H9 (cell line): ENCODE measurements at regions not wholly inside any gene's neighbourhood (a gene's known extent, or its start where the extent isn't known, plus 50 kb on each side); places are given as distances from the start of the nearest gene placed in this dataset.

Source experiments
- DNase-seq: peaks from one replicate; pipeline ENCODE4 v3.0.0-alpha.2; 2017
- H2AFZ ChIP-seq: one replicate; pipeline ENCODE4 v1.6.1; 2013; ENCODE audit warnings: mild to moderate bottlenecking, low read length, control low read depth, moderate library complexity
- H2AK5ac ChIP-seq: 2 replicates; pipeline ENCODE4 v1.6.1; 2013; ENCODE audit warnings: low read length, control low read depth, mixed read lengths; ENCODE audit not compliant: insufficient read length
- H2BK120ac ChIP-seq: one replicate; pipeline ENCODE4 v1.6.1; 2013; ENCODE audit warnings: low read depth, mild to moderate bottlenecking, low read length, control low read depth, inconsistent platforms; ENCODE audit not compliant: poor library complexity, severe bottlenecking
- H2BK12ac ChIP-seq: 2 replicates; pipeline ENCODE4 v1.6.1; 2013; ENCODE audit warnings: low read length, control low read depth, mixed read lengths, low read depth; ENCODE audit not compliant: insufficient read length
- H2BK15ac ChIP-seq: 2 replicates; pipeline ENCODE4 v1.6.1; 2013; ENCODE audit warnings: low read depth, low read length, control low read depth
- H2BK20ac ChIP-seq: one replicate; pipeline ENCODE4 v1.6.1; 2013; ENCODE audit warnings: low read depth, mild to moderate bottlenecking, low read length, control low read depth, inconsistent platforms; ENCODE audit not compliant: poor library complexity, severe bottlenecking
- H2BK5ac ChIP-seq: 2 replicates; pipeline ENCODE4 v1.6.1; 2013; ENCODE audit warnings: low read length, control low read depth, mixed read lengths; ENCODE audit not compliant: insufficient read length
- H3K14ac ChIP-seq: 2 replicates; pipeline ENCODE4 v1.6.1; 2013; ENCODE audit warnings: low read length, control low read depth; ENCODE audit not compliant: insufficient read depth
- H3K18ac ChIP-seq: 2 replicates; pipeline ENCODE4 v1.6.1; 2013; ENCODE audit warnings: low read depth, mild to moderate bottlenecking, mixed read lengths, low read length, control low read depth; ENCODE audit not compliant: insufficient read length
- H3K23ac ChIP-seq: 2 replicates; pipeline ENCODE4 v1.6.1; 2013; ENCODE audit warnings: low read length, control low read depth, mixed read lengths, low read depth; ENCODE audit not compliant: insufficient read length
- H3K23me2 ChIP-seq: 2 replicates; pipeline ENCODE4 v1.6.1; 2013; ENCODE audit warnings: low read depth, mild to moderate bottlenecking, mixed read lengths, low read length, control low read depth; ENCODE audit not compliant: insufficient read length, poor library complexity, severe bottlenecking
- H3K27ac ChIP-seq: 2 replicates; pipeline ENCODE4 v1.5.1; 2013; ENCODE audit warnings: low read length, control low read depth, mixed read lengths, low read depth; ENCODE audit not compliant: insufficient read length
- H3K27me3 ChIP-seq: 2 replicates; pipeline ENCODE4 v1.6.1; 2013; ENCODE audit warnings: low read length, control low read depth, inconsistent platforms; ENCODE audit not compliant: insufficient read depth
- H3K4ac ChIP-seq: 2 replicates; pipeline ENCODE4 v1.6.1; 2013; ENCODE audit warnings: low read depth, mild to moderate bottlenecking, control low read depth, inconsistent platforms, low read length, moderate library complexity
- H3K4me1 ChIP-seq: 2 replicates; pipeline ENCODE4 v1.6.1; 2013; ENCODE audit warnings: low read length, control low read depth, inconsistent platforms; ENCODE audit not compliant: insufficient read depth
- H3K4me2 ChIP-seq: 2 replicates; pipeline ENCODE4 v1.6.1; 2013; ENCODE audit warnings: low read length, control low read depth, mixed read lengths; ENCODE audit not compliant: insufficient read length, insufficient read depth
- H3K56ac ChIP-seq: 2 replicates; pipeline ENCODE4 v1.6.1; 2013; ENCODE audit warnings: low read depth, mild to moderate bottlenecking, mixed read lengths, low read length, control low read depth; ENCODE audit not compliant: insufficient read length
- H3K79me1 ChIP-seq: 2 replicates; pipeline ENCODE4 v1.6.1; 2013; ENCODE audit warnings: low read depth, mild to moderate bottlenecking, moderate library complexity, low read length, control low read depth, inconsistent platforms; ENCODE audit not compliant: insufficient read depth, poor library complexity, severe bottlenecking
- H3K79me2 ChIP-seq: 2 replicates; pipeline ENCODE4 v1.6.1; 2013; ENCODE audit warnings: low read length, control low read depth, inconsistent platforms; ENCODE audit not compliant: insufficient read depth
- H3K9ac ChIP-seq: 2 replicates; pipeline ENCODE4 v1.6.1; 2013; ENCODE audit warnings: low read length, control low read depth, mixed read lengths; ENCODE audit not compliant: insufficient read length; ENCODE audit errors: extremely low read depth
- H3K9me3 ChIP-seq: one replicate; pipeline ENCODE4 v1.6.1; 2013; ENCODE audit warnings: low read depth, low read length, inconsistent platforms; ENCODE audit not compliant: control insufficient read depth
- H3T11ph ChIP-seq: one replicate; pipeline ENCODE4 v1.6.1; 2013; ENCODE audit warnings: mild to moderate bottlenecking, low read length, control low read depth, inconsistent platforms
- H4K20me1 ChIP-seq: one replicate; pipeline ENCODE4 v1.6.1; 2013; ENCODE audit not compliant: control insufficient read depth, insufficient read length, insufficient read depth
- H4K5ac ChIP-seq: 2 replicates; pipeline ENCODE4 v1.6.1; 2013; ENCODE audit warnings: low read depth, mild to moderate bottlenecking, mixed read lengths, low read length, control low read depth; ENCODE audit not compliant: insufficient read length
- H4K8ac ChIP-seq: replicated peaks from 2 replicates; pipeline ENCODE4 v1.6.1; 2013; ENCODE audit warnings: low read length, control low read depth, mixed read lengths, low read depth; ENCODE audit not compliant: insufficient read length
- H4K91ac ChIP-seq: 2 replicates; pipeline ENCODE4 v1.6.1; 2013; ENCODE audit warnings: low read depth, mild to moderate bottlenecking, moderate library complexity, mixed read lengths, low read length, control low read depth; ENCODE audit not compliant: insufficient read length
- H3K27ac Mint-ChIP-seq, 3 experiments: 2 replicates in 2 of 3; 3 replicates in 1 of 3; pipeline ENCODE4 v1.8.0; 2020 to 2021; ENCODE audit warnings: mixed read lengths in 3 of 3, mild to moderate bottlenecking in 1 of 3, moderate library complexity in 1 of 3
- H3K27me3 Mint-ChIP-seq: 2 replicates; pipeline ENCODE4 v1.8.0; 2021; ENCODE audit warnings: low read depth, mild to moderate bottlenecking, moderate library complexity, mixed read lengths
- H3K36me3 Mint-ChIP-seq, 3 experiments: 2 replicates in 2 of 3; 3 replicates in 1 of 3; pipeline ENCODE4 v1.8.0; 2020 to 2021; ENCODE audit warnings: low read depth in 3 of 3, mixed read lengths in 3 of 3; ENCODE audit not compliant: insufficient read depth in 1 of 3
- H3K4me1 Mint-ChIP-seq, 2 experiments: 2 replicates each; pipeline ENCODE4 v1.8.0; 2020; ENCODE audit warnings: mixed read lengths in 2 of 2
- H3K4me3 Mint-ChIP-seq, 2 experiments: 2 replicates in 1 of 2; 3 replicates in 1 of 2; pipeline ENCODE4 v1.8.0; 2020 to 2021; ENCODE audit warnings: mild to moderate bottlenecking in 2 of 2, mixed read lengths in 2 of 2, moderate library complexity in 1 of 2
- H3K9me3 Mint-ChIP-seq, 2 experiments: 2 replicates in 1 of 2; 3 replicates in 1 of 2; pipeline ENCODE4 v1.8.0; 2020; ENCODE audit warnings: mild to moderate bottlenecking in 2 of 2, mixed read lengths in 2 of 2, moderate library complexity in 1 of 2
- TF ChIP-seq, protein P1 (sequence below): fragments of 200-600 bp; sonication (generic); conservative IDR thresholded peaks from 3 replicates; pipeline ENCODE4 v1.8.0; 2021; ENCODE audit warnings: antibody characterized with exemption, mild to moderate bottlenecking

DNA sequence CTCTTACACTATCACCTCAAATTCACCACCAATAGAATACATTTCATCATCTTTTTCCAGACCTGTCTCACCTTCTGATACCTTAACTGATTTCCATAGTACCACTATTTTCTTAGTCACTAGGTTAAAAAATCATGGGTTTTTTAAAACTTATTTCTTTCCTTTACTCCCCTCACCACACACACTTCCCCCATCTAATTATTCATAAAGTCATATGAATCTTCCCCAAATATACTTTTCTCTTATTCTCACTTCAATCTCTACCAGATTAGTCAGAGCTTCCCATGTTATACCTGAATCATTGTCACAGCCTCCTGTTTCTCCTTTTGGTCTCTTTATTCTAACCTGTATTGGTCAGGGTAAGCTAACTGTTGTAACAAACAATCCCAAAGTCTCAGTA lies 696.3 kb downstream of the BCL11A start:
- H3K4me1 Mint-ChIP-seq, result no peaks in the 10 kb centered on the region

More for the DNA sequence above, 696.3 kb downstream of the BCL11A start:
- Mint-ChIP-seq H3K9me3 (peaks cover 9 to 13% of the 10 kb centered on the region in 2 experiments), H3K36me3 (peaks cover 5 to 15% (median 6%) of the 10 kb centered on the region in 3 experiments; a peak in 5 of 7 replicates), H3K27me3 (peaks cover 2% of the 10 kb centered on the region; the same call in 1 of the 2 replicates), H3K4me3 (no peak overlapping the region), H3K27ac (no peak overlapping the region)
- Histone ChIP-seq H3K23me2 (no peaks in the 10 kb centered on the region), H3K4ac (no peak overlapping the region), H2BK15ac (no peak overlapping the region), H4K5ac (no peak overlapping the region), H3K18ac (no peak overlapping the region), H2BK20ac (no peak overlapping the region), H3K4me1 (no peaks in the 10 kb centered on the region), H2AFZ (no peak overlapping the region), H4K91ac (no peak overlapping the region), H3K14ac (no peak overlapping the region), H3K79me1 (no peaks in the 10 kb centered on the region), H3K23ac (no peak overlapping the region), H4K20me1 (no peaks in the 10 kb centered on the region), H2BK120ac (no peak overlapping the region), H4K8ac (no peak overlapping the region), H3K27ac (no peak overlapping the region), H3T11ph (no peak overlapping the region), H2BK5ac (no peak overlapping the region), H3K27me3 (no peaks in the 10 kb centered on the region), H2BK12ac (no peak overlapping the region), H3K56ac (no peak overlapping the region), H3K4me2 (no peak overlapping the region), H2AK5ac (no peak overlapping the region), H3K9me3 (no peaks in the 10 kb centered on the region), H3K9ac (no peak overlapping the region), H3K79me2 (no peaks in the 10 kb centered on the region)
- no peak for DNase-seq
- TF ChIP-seq, protein P1, sequence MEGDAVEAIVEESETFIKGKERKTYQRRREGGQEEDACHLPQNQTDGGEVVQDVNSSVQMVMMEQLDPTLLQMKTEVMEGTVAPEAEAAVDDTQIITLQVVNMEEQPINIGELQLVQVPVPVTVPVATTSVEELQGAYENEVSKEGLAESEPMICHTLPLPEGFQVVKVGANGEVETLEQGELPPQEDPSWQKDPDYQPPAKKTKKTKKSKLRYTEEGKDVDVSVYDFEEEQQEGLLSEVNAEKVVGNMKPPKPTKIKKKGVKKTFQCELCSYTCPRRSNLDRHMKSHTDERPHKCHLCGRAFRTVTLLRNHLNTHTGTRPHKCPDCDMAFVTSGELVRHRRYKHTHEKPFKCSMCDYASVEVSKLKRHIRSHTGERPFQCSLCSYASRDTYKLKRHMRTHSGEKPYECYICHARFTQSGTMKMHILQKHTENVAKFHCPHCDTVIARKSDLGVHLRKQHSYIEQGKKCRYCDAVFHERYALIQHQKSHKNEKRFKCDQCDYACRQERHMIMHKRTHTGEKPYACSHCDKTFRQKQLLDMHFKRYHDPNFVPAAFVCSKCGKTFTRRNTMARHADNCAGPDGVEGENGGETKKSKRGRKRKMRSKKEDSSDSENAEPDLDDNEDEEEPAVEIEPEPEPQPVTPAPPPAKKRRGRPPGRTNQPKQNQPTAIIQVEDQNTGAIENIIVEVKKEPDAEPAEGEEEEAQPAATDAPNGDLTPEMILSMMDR, result no peak
